Keratinocyte (primary cell): ENCODE measurements at regions not wholly inside any gene's neighbourhood (a gene's known extent, or its start where the extent isn't known, plus 50 kb on each side); places are given as distances from the start of the nearest gene placed in this dataset.

Experiments
- EZH2 ChIP-seq: IDR thresholded peaks from one replicate; pipeline ENCODE4 v1.6.1; 2012; ENCODE audit warnings: inconsistent platforms, mild to moderate bottlenecking, low read length, moderate library complexity
- TF ChIP-seq, protein P1 (sequence below), 3 experiments: IDR thresholded peaks in 1 of 3; conservative IDR thresholded peaks in 1 of 3; optimal IDR thresholded peaks in 1 of 3; 2 replicates in 2 of 3; 3 replicates in 1 of 3; pipeline versions ENCODE3 to v1.5.1; 2011; ENCODE audit warnings: low read length in 3 of 3, mild to moderate bottlenecking in 3 of 3, moderate library complexity in 2 of 3, control low read depth in 1 of 3, inconsistent platforms in 1 of 3; ENCODE audit not compliant: insufficient read depth in 2 of 3; ENCODE audit errors: extremely low read depth in 1 of 3

DNA sequence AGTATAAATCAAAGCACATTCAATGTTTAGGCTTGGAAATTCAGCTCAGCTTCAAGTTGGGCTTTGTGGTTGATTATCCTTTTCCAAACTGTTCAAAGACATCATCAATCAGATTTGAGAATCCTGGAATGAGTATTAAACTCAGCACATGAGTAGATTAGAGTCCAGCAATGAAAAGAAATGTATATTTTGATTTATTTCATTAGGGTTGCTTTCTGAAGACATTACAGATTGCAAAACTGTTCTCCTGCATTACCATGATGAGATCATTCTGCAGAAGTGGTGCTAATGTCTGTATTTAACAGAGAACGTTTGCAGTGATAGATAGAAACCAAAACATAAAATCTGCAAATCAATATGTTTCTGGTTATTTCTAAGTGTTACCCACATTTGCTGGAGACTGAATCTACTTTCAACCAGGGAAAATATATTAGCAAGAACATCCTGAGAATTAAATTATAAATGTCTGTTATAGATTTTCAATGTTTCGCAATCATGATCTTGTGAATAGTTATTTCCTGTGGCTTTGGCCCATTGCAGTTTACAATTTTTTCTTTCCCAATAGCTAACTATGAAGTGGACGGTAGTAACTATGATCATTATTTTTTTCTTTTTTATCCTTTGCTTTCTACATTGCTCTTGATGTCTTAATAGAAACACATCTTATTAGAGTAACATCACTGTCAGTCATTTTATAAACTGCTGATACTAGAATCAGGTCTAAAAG, 1125.7 kb upstream of the GOT2 start:
- TF ChIP-seq, protein P1, sequence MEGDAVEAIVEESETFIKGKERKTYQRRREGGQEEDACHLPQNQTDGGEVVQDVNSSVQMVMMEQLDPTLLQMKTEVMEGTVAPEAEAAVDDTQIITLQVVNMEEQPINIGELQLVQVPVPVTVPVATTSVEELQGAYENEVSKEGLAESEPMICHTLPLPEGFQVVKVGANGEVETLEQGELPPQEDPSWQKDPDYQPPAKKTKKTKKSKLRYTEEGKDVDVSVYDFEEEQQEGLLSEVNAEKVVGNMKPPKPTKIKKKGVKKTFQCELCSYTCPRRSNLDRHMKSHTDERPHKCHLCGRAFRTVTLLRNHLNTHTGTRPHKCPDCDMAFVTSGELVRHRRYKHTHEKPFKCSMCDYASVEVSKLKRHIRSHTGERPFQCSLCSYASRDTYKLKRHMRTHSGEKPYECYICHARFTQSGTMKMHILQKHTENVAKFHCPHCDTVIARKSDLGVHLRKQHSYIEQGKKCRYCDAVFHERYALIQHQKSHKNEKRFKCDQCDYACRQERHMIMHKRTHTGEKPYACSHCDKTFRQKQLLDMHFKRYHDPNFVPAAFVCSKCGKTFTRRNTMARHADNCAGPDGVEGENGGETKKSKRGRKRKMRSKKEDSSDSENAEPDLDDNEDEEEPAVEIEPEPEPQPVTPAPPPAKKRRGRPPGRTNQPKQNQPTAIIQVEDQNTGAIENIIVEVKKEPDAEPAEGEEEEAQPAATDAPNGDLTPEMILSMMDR (optimal IDR thresholded peaks at IDR 0.05 in 1 of 3, IDR thresholded peaks at IDR 0.05 in 1 of 3, conservative IDR thresholded peaks at IDR 0.05 in 1 of 3; ENCODE audit: extremely low read depth in 1 of 3, insufficient read depth in 2 of 3, low read length in 3 of 3), result no peak
- TF ChIP-seq EZH2, result no peak
